Dedifferentiated amniotic fluid mesenchymal stem cell (primary cell): ENCODE measurements at regions not wholly inside any gene's neighbourhood (a gene's known extent, or its start where the extent isn't known, plus 50 kb on each side); places are given as distances from the start of the nearest gene placed in this dataset.
A peak's percentile ranks its signal among the peaks of the same experiment; 100 is the strongest.
"Not testable (repeated sequence)": the region's sequence is repeated elsewhere in the genome, so short reads cannot be mapped to it uniquely, and the experiment has no call there.

Experiments
- DNase-seq: peaks from one replicate; pipeline ENCODE4 v3.0.0-alpha.2; 2016; ENCODE audit errors: extremely low spot score

GRCh38 chr3:29031175-29031574 is 249.7 kb upstream of the RBMS3 start:
- DNase-seq: not testable (repeated sequence)

GRCh38 chr3:29033511-29033910 is 247.4 kb upstream of the RBMS3 start:
- DNase-seq: no peak

GRCh38 chr3:29050155-29050554 is 230.7 kb upstream of the RBMS3 start:
- DNase-seq: no peak

GRCh38 chr3:29057326-29057725 is 223.5 kb upstream of the RBMS3 start:
- DNase-seq: peak; percentile 32

- no peak for DNase-seq
Measured at GRCh38 chr3:29064085-29064484, 216.8 kb upstream of the RBMS3 start.

GRCh38 chr3:29065211-29065785 is 215.6 kb upstream of the RBMS3 start:
- DNase-seq: peak; percentile 99

GRCh38 chr3:29067007-29067406 is 213.9 kb upstream of the RBMS3 start:
- DNase-seq: no peak

GRCh38 chr3:29070959-29071634 is 209.8 kb upstream of the RBMS3 start:
- no peak for DNase-seq

GRCh38 chr3:29072611-29073010 is 208.3 kb upstream of the RBMS3 start:
- DNase-seq: no peak

- DNase-seq: no peak
Measured at GRCh38 chr3:29077356-29077755, 203.5 kb upstream of the RBMS3 start.

GRCh38 chr3:29079358-29079757 is 201.5 kb upstream of the RBMS3 start:
- DNase-seq: no peak

- DNase-seq: no peak
Measured at GRCh38 chr3:29080967-29081366, 199.9 kb upstream of the RBMS3 start.

GRCh38 chr3:29083081-29083480 is 197.8 kb upstream of the RBMS3 start:
- DNase-seq: no peak

- no peak for DNase-seq
Measured at GRCh38 chr3:29083676-29084075, 197.2 kb upstream of the RBMS3 start.

- DNase-seq: no peak
Measured at GRCh38 chr3:29088579-29088978, 192.3 kb upstream of the RBMS3 start.

GRCh38 chr3:29090912-29091597 is 189.8 kb upstream of the RBMS3 start:
- DNase-seq: no peak

GRCh38 chr3:29091599-29092189 is 189.2 kb upstream of the RBMS3 start:
- no peak for DNase-seq

GRCh38 chr3:29092348-29092747 is 188.5 kb upstream of the RBMS3 start:
- no peak for DNase-seq

- no peak for DNase-seq
Measured at GRCh38 chr3:29099296-29099695, 181.6 kb upstream of the RBMS3 start.

GRCh38 chr3:29099775-29100174 is 181.1 kb upstream of the RBMS3 start:
- no peak for DNase-seq

GRCh38 chr3:29100292-29100691 is 180.6 kb upstream of the RBMS3 start:
- DNase-seq: no peak

GRCh38 chr3:29128001-29128400 is 152.9 kb upstream of the RBMS3 start:
- no peak for DNase-seq

- no peak for DNase-seq
Measured at GRCh38 chr3:29137601-29138000, 143.3 kb upstream of the RBMS3 start.
